SU-DHL-6 (cell line): ENCODE measurements at regions not wholly inside any gene's neighbourhood (a gene's known extent, or its start where the extent isn't known, plus 50 kb on each side); places are given as distances from the start of the nearest gene placed in this dataset.

Source experiments
- H2AFZ ChIP-seq: fragments of 200-600 bp; sonication (generic); 2 replicates; pipeline ENCODE4 v1.6.1; 2014; ENCODE audit warnings: low read depth, mild to moderate bottlenecking, moderate library complexity, mixed read lengths, antibody characterized with exemption, low read length; ENCODE audit not compliant: severe bottlenecking
- H3F3A ChIP-seq: fragments of 200-600 bp; shearing (Covaris generic); 2 replicates; pipeline ENCODE4 v1.6.0; 2016; ENCODE audit warnings: antibody characterized with exemption, mild to moderate bottlenecking; ENCODE audit not compliant: insufficient read depth
- H3K27ac ChIP-seq: fragments of 200-600 bp; sonication (generic); 2 replicates; pipeline ENCODE4 v1.5.1; 2016; ENCODE audit warnings: low read depth, mild to moderate bottlenecking, low read length, moderate library complexity, mixed read lengths
- H3K27me3 ChIP-seq: fragments of 200-600 bp; sonication (generic), shearing (Covaris generic); 2 replicates; pipeline ENCODE4 v1.6.0; 2014; ENCODE audit warnings: mild to moderate bottlenecking, low read length
- H3K36me3 ChIP-seq: fragments of 200-600 bp; sonication (generic); 2 replicates; pipeline ENCODE4 v1.6.1; 2014; ENCODE audit warnings: mild to moderate bottlenecking, low read length, mixed read lengths
- H3K4me2 ChIP-seq: fragments of 300-600, 200-600 bp; shearing (Covaris generic), sonication (generic); 2 replicates; pipeline ENCODE4 v1.6.0; 2014; ENCODE audit warnings: low read length, low read depth, mild to moderate bottlenecking; ENCODE audit not compliant: poor library complexity, severe bottlenecking
- H3K4me3 ChIP-seq: fragments of 200-600 bp; sonication (generic); 2 replicates; pipeline ENCODE4 v1.5.1; 2014; ENCODE audit warnings: antibody characterized with exemption, low read length, mild to moderate bottlenecking, mixed read lengths; ENCODE audit not compliant: insufficient read depth, poor library complexity, severe bottlenecking
- H3K79me2 ChIP-seq: fragments of 200-600 bp; sonication (generic); 2 replicates; pipeline ENCODE4 v1.6.1; 2014; ENCODE audit warnings: mild to moderate bottlenecking, low read length, moderate library complexity; ENCODE audit not compliant: insufficient read depth
- H3K9ac ChIP-seq: fragments of 200-600 bp; sonication (generic); 2 replicates; pipeline ENCODE4 v1.7.0; 2014; ENCODE audit warnings: mild to moderate bottlenecking, low read length
- H3K9me2 ChIP-seq: fragments of 200-600 bp; sonication (generic); replicated peaks from 2 replicates; pipeline ENCODE4 v1.6.1; 2014; ENCODE audit warnings: low read length; ENCODE audit not compliant: insufficient read depth
- H3K9me3 ChIP-seq: fragments of 200-600 bp; sonication (generic); 2 replicates; pipeline ENCODE4 v1.6.1; 2014; ENCODE audit warnings: low read length, mixed read lengths; ENCODE audit not compliant: insufficient read depth
- H4K20me1 ChIP-seq: fragments of 200-600 bp; sonication (generic); 2 replicates; pipeline ENCODE4 v1.6.1; 2014; ENCODE audit warnings: low read depth, mild to moderate bottlenecking, antibody characterized with exemption, low read length, moderate library complexity, mixed read lengths
- CTCF ChIP-seq: fragments of 200-600 bp; sonication (generic); IDR thresholded peaks from one replicate; pipeline ENCODE4 v1.5.1; 2017; ENCODE audit warnings: antibody characterized with exemption, mild to moderate bottlenecking, low read length, moderate library complexity; ENCODE audit not compliant: insufficient read depth, poor library complexity, severe bottlenecking
- EZH2phosphoT487 ChIP-seq: fragments of 200-600 bp; sonication (generic), shearing (Covaris generic); conservative IDR thresholded peaks from 2 replicates; pipeline ENCODE4 v1.6.1; 2018; ENCODE audit warnings: mild to moderate bottlenecking, antibody characterized with exemption, low read length, moderate library complexity, mixed read lengths

GRCh38 chr5:23977997-23978396 lies 470.6 kb downstream of the PRDM9 start:
- Histone ChIP-seq H3K9me3 (peaks cover 20% of the 10 kb centered on the region; the same call in 1 of the 2 replicates), H3K9ac (no peak overlapping the region), H3K27me3 (no peaks in the 10 kb centered on the region), H3K4me2 (no peak overlapping the region), H3K79me2 (no peaks in the 10 kb centered on the region), H4K20me1 (no peaks in the 10 kb centered on the region), H3K9me2 (no peaks in the 10 kb centered on the region), H3K36me3 (no peaks in the 10 kb centered on the region), H2AFZ (no peak overlapping the region), H3K4me3 (no peak overlapping the region), H3K27ac (no peak overlapping the region), H3F3A (no peaks in the 10 kb centered on the region)
- TF ChIP-seq CTCF (no peak), EZH2phosphoT487 (no peak)

GRCh38 chr5:23991406-23991805 lies 484.0 kb downstream of the PRDM9 start:
- Histone ChIP-seq H3F3A (no peaks in the 10 kb centered on the region), H2AFZ (peak overlapping the region; percentile 18), H4K20me1 (no peaks in the 10 kb centered on the region), H3K9ac (no peak overlapping the region), H3K4me2 (no peak overlapping the region), H3K27me3 (no peaks in the 10 kb centered on the region), H3K36me3 (no peaks in the 10 kb centered on the region), H3K4me3 (no peak overlapping the region), H3K79me2 (no peaks in the 10 kb centered on the region), H3K27ac (no peak overlapping the region), H3K9me3 (no peaks in the 10 kb centered on the region), H3K9me2 (no peaks in the 10 kb centered on the region)
- TF ChIP-seq EZH2phosphoT487 = no peak
- no peak for TF ChIP-seq CTCF

GRCh38 chr5:23994581-23995370 lies 487.4 kb downstream of the PRDM9 start:
- H3K79me2 ChIP-seq = no peaks in the 10 kb centered on the region
- TF ChIP-seq EZH2phosphoT487 (no peak), CTCF (peak; percentile 28)
- no peaks in the 10 kb centered on the region for H3K9me3 ChIP-seq
- no peak overlapping the region for H3K4me2 ChIP-seq
- no peak overlapping the region for H3K9ac ChIP-seq
- no peaks in the 10 kb centered on the region for H3K36me3 ChIP-seq
- no peaks in the 10 kb centered on the region for H3K27me3 ChIP-seq
- H2AFZ ChIP-seq = peak overlapping the region; percentile 35
- no peaks in the 10 kb centered on the region for H4K20me1 ChIP-seq
- no peak overlapping the region for H3K4me3 ChIP-seq
- no peaks in the 10 kb centered on the region for H3K9me2 ChIP-seq
- H3K27ac ChIP-seq = no peak overlapping the region
- no peaks in the 10 kb centered on the region for H3F3A ChIP-seq
